ENCODE measurements at regions not wholly inside any gene's neighbourhood (a gene's known extent, or its start where the extent isn't known, plus 50 kb on each side); places are given as distances from the start of the nearest gene placed in this dataset.

- TF ChIP-seq MAX (IDR thresholded peaks at IDR 0.05), result no peak
- TF ChIP-seq YY1 (IDR thresholded peaks at IDR 0.05; ENCODE audit: low read depth), result no peak
- TF ChIP-seq EP300 (IDR thresholded peaks at IDR 0.05; ENCODE audit: borderline replicate concordance), result no peak
- no peak for TF ChIP-seq TAF1 (IDR thresholded peaks at IDR 0.05; ENCODE audit: low read depth)
- no peak for TF ChIP-seq ZBTB7A (IDR thresholded peaks at IDR 0.05; ENCODE audit: low read depth)
- TF ChIP-seq RAD21 (IDR thresholded peaks at IDR 0.05; ENCODE audit: low read depth), result no peak
Measured at GRCh38 chr4:15336410-15337167, 91.2 kb upstream of the C1QTNF7 start.

All from Ishikawa (cell line).